ENCODE measurements at regions not wholly inside any gene's neighbourhood (a gene's known extent, or its start where the extent isn't known, plus 50 kb on each side); places are given as distances from the start of the nearest gene placed in this dataset.

DNA sequence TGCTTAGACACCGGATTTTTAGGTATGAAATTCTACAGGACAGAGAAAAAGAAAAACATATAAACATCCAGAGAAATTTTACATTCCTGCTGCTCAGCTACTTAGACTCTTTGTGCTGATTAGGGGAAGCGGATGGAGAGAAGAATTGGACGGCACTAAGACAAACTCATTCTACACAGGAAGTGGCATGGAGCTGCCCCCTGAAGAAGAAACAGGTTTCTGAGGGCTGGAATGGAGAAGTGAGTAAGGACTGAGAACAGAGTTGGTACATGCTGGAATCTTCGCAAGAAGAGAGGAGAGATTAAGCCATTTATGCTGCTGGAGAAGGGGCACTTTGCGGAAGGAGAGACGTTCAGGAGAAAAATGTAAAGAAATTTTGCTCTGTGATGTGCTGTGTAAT, 253.0 kb upstream of the ERBB4 start:
- Histone ChIP-seq H3K4me2 (ENCODE audit: control insufficient read depth, insufficient read depth) (no peak overlapping the region), H2AFZ (ENCODE audit: control insufficient read depth, low read depth, low read length) (no peak overlapping the region), H3K27ac (ENCODE audit: control insufficient read depth, insufficient read depth) (no peak overlapping the region), H4K20me1 (ENCODE audit: control insufficient read depth, insufficient read depth) (no peaks in the 10 kb centered on the region), H3K79me2 (ENCODE audit: control insufficient read depth, insufficient read depth, low read length) (no peaks in the 10 kb centered on the region), H3K36me3 (ENCODE audit: control insufficient read depth in 2 of 2, insufficient read depth in 2 of 2, low read length in 1 of 2) (no peaks in the 10 kb centered on the region), H3K9ac (ENCODE audit: control insufficient read depth, insufficient read depth, low read length) (no peak overlapping the region), H3K4me3 (no peak overlapping the region), H3K27me3 (replicated peaks in 1 of 2; ENCODE audit: control insufficient read depth in 2 of 2, insufficient read depth in 2 of 2, low read length in 1 of 2) (no peaks in the 10 kb centered on the region), H3K9me3 (replicated peaks; ENCODE audit: control insufficient read depth, insufficient read depth, low read length) (no peaks in the 10 kb centered on the region), H3K4me1 (ENCODE audit: control insufficient read depth, insufficient read depth, low read length) (no peaks in the 10 kb centered on the region)
- FAIRE-seq (no peak), ATAC-seq (no peak), DNase-seq (ENCODE audit: low read depth, low spot score) (no peak)
- RAD21 ChIA-PET (ENCODE audit: unreplicated experiment), result no interaction called here
- TF ChIP-seq, protein P1, sequence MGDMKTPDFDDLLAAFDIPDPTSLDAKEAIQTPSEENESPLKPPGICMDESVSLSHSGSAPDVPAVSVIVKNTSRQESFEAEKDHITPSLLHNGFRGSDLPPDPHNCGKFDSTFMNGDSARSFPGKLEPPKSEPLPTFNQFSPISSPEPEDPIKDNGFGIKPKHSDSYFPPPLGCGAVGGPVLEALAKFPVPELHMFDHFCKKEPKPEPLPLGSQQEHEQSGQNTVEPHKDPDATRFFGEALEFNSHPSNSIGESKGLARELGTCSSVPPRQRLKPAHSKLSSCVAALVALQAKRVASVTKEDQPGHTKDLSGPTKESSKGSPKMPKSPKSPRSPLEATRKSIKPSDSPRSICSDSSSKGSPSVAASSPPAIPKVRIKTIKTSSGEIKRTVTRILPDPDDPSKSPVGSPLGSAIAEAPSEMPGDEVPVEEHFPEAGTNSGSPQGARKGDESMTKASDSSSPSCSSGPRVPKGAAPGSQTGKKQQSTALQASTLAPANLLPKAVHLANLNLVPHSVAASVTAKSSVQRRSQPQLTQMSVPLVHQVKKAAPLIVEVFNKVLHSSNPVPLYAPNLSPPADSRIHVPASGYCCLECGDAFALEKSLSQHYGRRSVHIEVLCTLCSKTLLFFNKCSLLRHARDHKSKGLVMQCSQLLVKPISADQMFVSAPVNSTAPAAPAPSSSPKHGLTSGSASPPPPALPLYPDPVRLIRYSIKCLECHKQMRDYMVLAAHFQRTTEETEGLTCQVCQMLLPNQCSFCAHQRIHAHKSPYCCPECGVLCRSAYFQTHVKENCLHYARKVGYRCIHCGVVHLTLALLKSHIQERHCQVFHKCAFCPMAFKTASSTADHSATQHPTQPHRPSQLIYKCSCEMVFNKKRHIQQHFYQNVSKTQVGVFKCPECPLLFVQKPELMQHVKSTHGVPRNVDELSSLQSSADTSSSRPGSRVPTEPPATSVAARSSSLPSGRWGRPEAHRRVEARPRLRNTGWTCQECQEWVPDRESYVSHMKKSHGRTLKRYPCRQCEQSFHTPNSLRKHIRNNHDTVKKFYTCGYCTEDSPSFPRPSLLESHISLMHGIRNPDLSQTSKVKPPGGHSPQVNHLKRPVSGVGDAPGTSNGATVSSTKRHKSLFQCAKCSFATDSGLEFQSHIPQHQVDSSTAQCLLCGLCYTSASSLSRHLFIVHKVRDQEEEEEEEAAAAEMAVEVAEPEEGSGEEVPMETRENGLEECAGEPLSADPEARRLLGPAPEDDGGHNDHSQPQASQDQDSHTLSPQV (IDR thresholded peaks at IDR 0.05), result no peak
- TF ChIP-seq EZH2 (IDR thresholded peaks at IDR 0.05; ENCODE audit: borderline replicate concordance, control insufficient read depth, low read depth, low read length) (no peak), MEF2B (IDR thresholded peaks at IDR 0.05; ENCODE audit: partially characterized antibody, poor library complexity, severe bottlenecking) (no peak), EED (IDR thresholded peaks at IDR 0.05; ENCODE audit: low read depth) (no peak), RUNX3 (IDR thresholded peaks at IDR 0.05; ENCODE audit: low read length) (no peak), DPF2 (IDR thresholded peaks at IDR 0.05) (no peak)
- TF ChIP-seq, protein P2, sequence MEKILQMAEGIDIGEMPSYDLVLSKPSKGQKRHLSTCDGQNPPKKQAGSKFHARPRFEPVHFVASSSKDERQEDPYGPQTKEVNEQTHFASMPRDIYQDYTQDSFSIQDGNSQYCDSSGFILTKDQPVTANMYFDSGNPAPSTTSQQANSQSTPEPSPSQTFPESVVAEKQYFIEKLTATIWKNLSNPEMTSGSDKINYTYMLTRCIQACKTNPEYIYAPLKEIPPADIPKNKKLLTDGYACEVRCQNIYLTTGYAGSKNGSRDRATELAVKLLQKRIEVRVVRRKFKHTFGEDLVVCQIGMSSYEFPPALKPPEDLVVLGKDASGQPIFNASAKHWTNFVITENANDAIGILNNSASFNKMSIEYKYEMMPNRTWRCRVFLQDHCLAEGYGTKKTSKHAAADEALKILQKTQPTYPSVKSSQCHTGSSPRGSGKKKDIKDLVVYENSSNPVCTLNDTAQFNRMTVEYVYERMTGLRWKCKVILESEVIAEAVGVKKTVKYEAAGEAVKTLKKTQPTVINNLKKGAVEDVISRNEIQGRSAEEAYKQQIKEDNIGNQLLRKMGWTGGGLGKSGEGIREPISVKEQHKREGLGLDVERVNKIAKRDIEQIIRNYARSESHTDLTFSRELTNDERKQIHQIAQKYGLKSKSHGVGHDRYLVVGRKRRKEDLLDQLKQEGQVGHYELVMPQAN (conservative IDR thresholded peaks at IDR 0.05), result no peak
- TF ChIP-seq, protein P3, sequence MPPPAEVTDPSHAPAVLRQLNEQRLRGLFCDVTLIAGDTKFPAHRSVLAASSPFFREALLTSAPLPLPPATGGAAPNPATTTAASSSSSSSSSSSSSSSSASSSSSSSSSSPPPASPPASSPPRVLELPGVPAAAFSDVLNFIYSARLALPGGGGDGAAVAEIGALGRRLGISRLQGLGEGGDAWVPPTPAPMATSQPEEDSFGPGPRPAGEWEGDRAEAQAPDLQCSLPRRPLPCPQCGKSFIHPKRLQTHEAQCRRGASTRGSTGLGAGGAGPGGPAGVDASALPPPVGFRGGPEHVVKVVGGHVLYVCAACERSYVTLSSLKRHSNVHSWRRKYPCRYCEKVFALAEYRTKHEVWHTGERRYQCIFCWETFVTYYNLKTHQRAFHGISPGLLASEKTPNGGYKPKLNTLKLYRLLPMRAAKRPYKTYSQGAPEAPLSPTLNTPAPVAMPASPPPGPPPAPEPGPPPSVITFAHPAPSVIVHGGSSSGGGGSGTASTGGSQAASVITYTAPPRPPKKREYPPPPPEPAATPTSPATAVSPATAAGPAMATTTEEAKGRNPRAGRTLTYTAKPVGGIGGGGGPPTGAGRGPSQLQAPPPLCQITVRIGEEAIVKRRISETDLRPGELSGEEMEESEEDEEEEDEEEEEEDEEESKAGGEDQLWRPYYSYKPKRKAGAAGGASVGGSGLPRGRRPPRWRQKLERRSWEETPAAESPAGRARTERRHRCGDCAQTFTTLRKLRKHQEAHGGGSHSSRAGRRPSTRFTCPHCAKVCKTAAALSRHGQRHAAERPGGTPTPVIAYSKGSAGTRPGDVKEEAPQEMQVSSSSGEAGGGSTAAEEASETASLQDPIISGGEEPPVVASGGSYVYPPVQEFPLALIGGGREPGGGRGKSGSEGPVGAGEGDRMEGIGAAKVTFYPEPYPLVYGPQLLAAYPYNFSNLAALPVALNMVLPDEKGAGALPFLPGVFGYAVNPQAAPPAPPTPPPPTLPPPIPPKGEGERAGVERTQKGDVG (CRISPR knock-in tag; IDR thresholded peaks at IDR 0.05), result no peak
- TF ChIP-seq, protein P4, sequence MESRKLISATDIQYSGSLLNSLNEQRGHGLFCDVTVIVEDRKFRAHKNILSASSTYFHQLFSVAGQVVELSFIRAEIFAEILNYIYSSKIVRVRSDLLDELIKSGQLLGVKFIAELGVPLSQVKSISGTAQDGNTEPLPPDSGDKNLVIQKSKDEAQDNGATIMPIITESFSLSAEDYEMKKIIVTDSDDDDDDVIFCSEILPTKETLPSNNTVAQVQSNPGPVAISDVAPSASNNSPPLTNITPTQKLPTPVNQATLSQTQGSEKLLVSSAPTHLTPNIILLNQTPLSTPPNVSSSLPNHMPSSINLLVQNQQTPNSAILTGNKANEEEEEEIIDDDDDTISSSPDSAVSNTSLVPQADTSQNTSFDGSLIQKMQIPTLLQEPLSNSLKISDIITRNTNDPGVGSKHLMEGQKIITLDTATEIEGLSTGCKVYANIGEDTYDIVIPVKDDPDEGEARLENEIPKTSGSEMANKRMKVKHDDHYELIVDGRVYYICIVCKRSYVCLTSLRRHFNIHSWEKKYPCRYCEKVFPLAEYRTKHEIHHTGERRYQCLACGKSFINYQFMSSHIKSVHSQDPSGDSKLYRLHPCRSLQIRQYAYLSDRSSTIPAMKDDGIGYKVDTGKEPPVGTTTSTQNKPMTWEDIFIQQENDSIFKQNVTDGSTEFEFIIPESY (IDR thresholded peaks at IDR 0.05), result no peak
- TF ChIP-seq, protein P5, sequence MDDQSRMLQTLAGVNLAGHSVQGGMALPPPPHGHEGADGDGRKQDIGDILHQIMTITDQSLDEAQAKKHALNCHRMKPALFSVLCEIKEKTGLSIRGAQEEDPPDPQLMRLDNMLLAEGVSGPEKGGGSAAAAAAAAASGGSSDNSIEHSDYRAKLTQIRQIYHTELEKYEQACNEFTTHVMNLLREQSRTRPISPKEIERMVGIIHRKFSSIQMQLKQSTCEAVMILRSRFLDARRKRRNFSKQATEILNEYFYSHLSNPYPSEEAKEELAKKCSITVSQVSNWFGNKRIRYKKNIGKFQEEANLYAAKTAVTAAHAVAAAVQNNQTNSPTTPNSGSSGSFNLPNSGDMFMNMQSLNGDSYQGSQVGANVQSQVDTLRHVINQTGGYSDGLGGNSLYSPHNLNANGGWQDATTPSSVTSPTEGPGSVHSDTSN (IDR thresholded peaks at IDR 0.05; ENCODE audit: insufficient replicate concordance, low read depth, low read length), result no peak
- in situ Hi-C loops (cut with MboI) (no loop called here), intact Hi-C loops (cut with micrococcal nuclease; ENCODE audit: unreplicated experiment) (no loop called here)
- 59% methylated on average over 6 of the region's 6 CpGs for WGBS (ENCODE audit: insufficient coverage, insufficient replicate concordance, low lambda C conversion rate, missing lambda C conversion rate)
- SMC1A ChIA-PET (ENCODE audit: uncharacterized antibody, unreplicated experiment), result no interaction called here
- CTCF ChIA-PET, result no interaction called here
- BruUV-seq (replicated peaks), result no TSS peak
- POLR2A ChIA-PET, result no interaction called here

All from GM12878 (cell line).